ENCODE measurements at regions not wholly inside any gene's neighbourhood (a gene's known extent, or its start where the extent isn't known, plus 50 kb on each side); places are given as distances from the start of the nearest gene placed in this dataset.
"Not testable (repeated sequence)": the region's sequence is repeated elsewhere in the genome, so short reads cannot be mapped to it uniquely, and the experiment has no call there.

DNA sequence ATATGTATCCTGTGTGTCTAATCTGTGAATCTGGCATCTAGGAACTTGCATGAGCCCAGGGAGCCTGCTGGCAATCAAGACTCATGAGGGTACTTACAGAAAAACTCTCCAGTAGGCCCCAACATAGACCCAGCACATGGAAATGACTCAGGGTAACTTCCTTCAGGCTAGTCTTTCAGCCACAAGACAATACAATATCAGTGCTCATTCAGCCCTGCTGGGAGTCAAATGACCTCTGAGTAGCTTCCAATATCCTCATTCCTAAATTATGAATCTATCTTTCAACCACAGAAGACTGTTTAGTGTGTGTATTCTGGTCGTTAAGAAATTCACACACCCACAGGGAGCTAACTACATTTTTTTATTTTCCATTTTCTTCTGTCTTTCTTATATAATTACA is 1273.0 kb downstream of the EFNA5 start:
- H3K4me3 ChIP-seq (ENCODE audit: low read depth, low read length) = no peak overlapping the region

GRCh38 chr5:106393276-106393675 is 1277.5 kb downstream of the EFNA5 start:
- H3K4me3 ChIP-seq (ENCODE audit: low read depth, low read length) = no peak overlapping the region

GRCh38 chr5:106392766-106393165 is 1278.0 kb downstream of the EFNA5 start:
- H3K4me3 ChIP-seq (ENCODE audit: low read depth, low read length) = no peak overlapping the region

DNA sequence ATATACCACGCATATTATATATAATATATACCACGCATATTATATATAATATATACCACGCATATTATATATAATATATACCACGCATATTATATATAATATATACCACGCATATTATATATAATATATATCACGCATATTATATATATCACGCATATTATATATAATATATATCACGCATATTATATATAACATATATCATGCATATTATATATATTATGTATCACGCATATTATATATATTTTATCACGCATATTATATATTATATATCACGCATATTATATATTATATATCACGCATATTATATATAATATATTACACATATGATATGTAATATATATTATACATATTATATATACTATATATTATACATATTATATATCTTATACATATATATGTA is 1283.0 kb downstream of the EFNA5 start:
- H3K4me3 ChIP-seq (ENCODE audit: low read depth, low read length) = not testable (repeated sequence)

DNA sequence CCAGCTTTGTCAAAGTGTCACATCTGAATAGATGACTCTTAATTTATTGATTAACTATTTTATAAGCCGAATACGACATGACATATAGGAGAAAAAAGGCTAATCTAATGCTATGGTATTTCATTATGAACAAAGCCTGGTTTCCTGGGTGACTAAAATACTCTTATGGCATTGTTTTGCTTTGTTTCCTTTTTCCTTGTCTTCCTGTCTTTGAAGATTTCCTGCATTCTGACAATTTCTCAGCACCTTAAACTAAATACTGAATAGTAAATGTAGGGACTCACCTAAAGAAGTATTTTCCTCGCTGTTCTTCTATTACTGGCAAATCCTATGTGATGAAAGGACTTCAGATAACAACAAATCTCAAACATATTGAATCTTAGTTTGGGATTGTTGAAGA is 1284.5 kb downstream of the EFNA5 start:
- H3K4me3 ChIP-seq (ENCODE audit: low read depth, low read length) = no peak overlapping the region

DNA sequence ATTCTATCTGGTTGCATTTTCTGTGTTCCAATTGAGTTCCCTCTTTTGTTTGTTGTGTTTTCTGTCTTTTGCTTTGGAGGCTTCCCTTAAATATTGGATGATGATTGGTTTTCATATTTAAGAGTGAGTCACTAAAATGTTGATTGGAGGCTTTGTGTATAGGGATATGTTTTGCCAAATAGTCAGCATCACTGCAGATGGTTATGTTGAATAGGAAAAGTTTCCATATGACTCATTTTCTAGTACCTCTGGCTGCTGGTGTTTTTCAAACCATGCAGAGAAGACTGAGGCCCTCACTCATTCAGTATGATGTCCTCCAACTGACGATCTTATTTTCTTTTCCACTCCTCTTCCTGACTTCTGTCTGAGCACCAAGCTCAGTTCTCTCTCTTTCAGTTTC is 1290.0 kb downstream of the EFNA5 start:
- no peak overlapping the region for H3K4me3 ChIP-seq (ENCODE audit: low read depth, low read length)

DNA sequence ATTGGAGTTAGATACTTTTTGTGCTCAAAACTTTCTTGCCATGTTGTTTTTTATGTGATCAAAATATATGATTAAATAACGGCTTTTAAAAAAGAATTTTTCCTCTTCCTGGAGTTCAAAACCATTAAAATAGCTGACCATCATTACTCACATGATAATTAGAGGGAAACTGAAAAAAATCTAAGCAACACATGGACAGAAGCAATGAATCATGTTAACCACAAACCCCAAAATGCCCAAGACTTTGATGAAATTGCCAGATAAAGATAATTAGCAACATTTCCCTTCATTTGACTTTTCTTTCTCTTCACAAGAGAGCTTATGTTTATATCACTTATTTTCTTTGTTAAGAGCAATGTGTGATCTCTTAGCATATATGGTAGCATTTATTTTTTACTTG is 1294.2 kb downstream of the EFNA5 start:
- H3K4me3 ChIP-seq (ENCODE audit: low read depth, low read length) = no peak overlapping the region

GRCh38 chr5:106374956-106375355 is 1295.8 kb downstream of the EFNA5 start:
- H3K4me3 ChIP-seq (ENCODE audit: low read depth, low read length) = no peak overlapping the region

- H3K4me3 ChIP-seq (ENCODE audit: low read depth, low read length) = no peak overlapping the region
Measured at GRCh38 chr5:106368021-106368420, 1302.7 kb downstream of the EFNA5 start.

GRCh38 chr5:106367281-106367680 is 1303.5 kb downstream of the EFNA5 start:
- no peak overlapping the region for H3K4me3 ChIP-seq (ENCODE audit: low read depth, low read length)

DNA sequence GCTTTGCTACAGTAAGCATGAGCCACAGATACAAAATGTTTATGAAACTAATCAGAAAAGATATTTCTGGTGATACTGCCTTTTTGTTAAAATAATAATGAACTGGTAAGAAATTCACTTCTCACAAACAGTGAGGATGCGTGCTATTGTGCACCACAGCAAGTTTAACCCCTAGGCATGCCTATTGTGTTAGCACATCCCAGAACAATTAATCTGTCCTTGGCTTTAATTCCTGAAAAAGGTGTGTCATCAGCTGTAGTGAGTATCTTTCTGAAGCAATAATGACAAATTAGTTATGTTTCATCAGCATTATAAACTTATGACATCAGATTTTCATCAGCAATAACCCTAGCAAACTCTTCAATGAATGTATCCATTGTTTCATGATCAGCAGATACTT is 1307.2 kb downstream of the EFNA5 start:
- no peak overlapping the region for H3K4me3 ChIP-seq (ENCODE audit: low read depth, low read length)

- H3K4me3 ChIP-seq (ENCODE audit: low read depth, low read length) = no peak overlapping the region
Measured at GRCh38 chr5:106361905-106362304, 1308.8 kb downstream of the EFNA5 start.

DNA sequence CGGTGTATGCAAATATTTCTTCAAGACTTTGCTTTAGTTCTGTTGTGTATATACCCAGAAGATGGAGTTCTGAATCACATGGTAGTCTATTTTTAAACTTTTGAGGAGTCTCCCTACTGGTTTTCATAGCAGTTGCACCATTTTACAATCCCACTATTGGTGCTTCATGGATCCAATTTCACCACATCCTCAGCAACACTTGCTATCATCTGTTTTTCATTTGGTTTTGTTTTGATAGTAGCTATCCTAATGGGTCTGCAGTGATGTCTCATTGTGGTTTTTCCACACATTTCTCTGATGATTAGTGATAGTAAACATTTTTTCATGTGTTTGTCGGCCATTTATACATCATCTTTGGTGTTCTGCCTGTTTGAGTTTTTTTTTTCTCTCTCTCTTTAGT is 1339.3 kb downstream of the EFNA5 start:
- H3K4me3 ChIP-seq (ENCODE audit: low read depth, low read length) = no peak overlapping the region

DNA sequence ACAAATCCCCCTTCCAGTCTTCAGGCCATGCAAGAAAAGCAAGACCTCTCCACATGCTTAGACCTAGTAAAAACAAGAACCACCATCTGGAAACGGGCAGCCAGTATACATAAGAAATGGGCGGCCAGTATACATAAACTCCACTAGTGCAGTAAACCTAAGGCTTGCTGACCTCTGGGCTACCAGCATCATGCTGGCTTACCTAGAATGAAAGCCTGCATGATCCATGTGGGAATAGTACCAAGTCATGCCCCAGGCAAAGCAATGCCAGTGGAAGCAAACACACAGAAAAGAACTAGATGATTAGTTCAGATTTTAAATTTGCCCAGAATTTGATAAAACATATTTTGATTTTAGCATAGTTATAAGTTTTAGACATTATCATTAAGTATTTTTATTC is 1346.4 kb downstream of the EFNA5 start:
- no peak overlapping the region for H3K4me3 ChIP-seq (ENCODE audit: low read depth, low read length)

DNA sequence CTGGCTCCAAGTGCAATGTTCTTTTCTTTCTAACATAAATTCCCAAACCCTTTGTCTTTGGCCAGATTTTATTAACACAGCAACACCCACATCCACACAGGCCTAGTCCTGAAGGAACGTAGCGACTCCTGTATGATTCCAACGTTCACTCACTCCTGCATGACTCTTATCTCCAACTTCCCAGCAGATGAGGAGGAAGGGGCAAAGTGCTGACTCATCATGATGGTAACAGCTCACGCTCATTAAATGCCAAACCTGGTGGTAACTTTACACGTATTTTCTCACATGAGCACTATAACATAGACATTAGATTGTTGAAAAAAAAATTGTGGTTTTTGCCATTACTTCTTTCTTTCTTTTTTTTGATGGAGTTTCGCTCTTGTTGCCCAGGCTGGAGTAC is 1349.5 kb downstream of the EFNA5 start:
- no peak overlapping the region for H3K4me3 ChIP-seq (ENCODE audit: low read depth, low read length)

- H3K4me3 ChIP-seq (ENCODE audit: low read depth, low read length) = no peak overlapping the region
Measured at GRCh38 chr5:106314221-106314824, 1356.4 kb downstream of the EFNA5 start.

GRCh38 chr5:106312360-106312759 is 1358.4 kb downstream of the EFNA5 start:
- no peak overlapping the region for H3K4me3 ChIP-seq (ENCODE audit: low read depth, low read length)

DNA sequence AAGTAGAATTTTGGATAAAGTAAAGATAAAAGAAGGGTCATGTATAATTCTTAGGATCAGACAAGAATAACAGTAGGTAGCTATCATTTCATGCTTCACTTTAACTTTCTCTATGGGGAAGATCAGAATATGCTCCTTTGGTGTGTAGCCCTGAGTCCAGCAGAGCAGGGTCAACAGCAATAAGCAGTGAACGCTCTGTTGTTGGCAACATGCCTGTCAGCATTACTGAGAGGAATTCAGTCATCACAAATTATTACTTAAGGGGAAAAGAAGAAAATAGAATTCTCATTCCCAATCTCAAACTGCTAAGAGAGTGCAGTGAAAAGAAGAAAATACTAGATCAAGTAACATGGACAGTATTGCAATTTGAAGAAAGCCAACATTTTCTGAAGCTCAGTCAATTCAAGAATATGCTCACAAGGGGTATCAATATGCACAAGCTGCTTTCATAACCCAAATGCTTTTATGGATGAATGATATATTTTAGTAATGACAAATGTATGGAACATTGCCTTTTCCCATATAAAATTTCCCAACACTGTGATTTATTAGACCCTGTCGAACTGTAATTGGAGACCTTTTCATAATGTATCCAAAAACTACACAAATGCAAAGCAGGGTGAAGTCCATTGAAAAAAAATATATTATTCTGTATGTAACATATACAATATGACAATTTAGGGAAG is 1359.4 kb downstream of the EFNA5 start:
- no peak overlapping the region for H3K4me3 ChIP-seq (ENCODE audit: low read depth, low read length)

DNA sequence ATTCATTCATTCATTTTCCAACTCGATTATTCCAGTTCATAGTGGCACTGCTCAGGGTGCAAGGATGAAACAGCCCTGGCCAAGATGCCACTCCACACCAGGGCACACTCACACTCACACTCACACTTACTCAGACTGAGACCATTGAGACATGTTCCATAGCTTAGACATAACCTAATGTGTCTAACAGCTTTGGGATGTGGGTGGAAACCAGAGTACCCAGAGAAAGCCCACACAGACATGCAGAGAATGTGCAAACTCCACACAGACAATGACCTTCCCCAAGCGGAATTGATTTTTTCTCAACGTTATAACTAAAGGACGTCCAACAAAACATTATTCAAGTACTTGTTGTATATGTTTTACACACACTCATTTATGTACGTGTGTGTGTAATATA is 1363.5 kb downstream of the EFNA5 start:
- H3K4me3 ChIP-seq (ENCODE audit: low read depth, low read length) = no peak overlapping the region

GRCh38 chr5:106306313-106307028 is 1364.3 kb downstream of the EFNA5 start:
- no peak overlapping the region for H3K4me3 ChIP-seq (ENCODE audit: low read depth, low read length)

GRCh38 chr5:106303911-106304310 is 1366.8 kb downstream of the EFNA5 start:
- no peak overlapping the region for H3K4me3 ChIP-seq (ENCODE audit: low read depth, low read length)

GRCh38 chr5:106292654-106293053 is 1378.1 kb downstream of the EFNA5 start:
- H3K4me3 ChIP-seq (ENCODE audit: low read depth, low read length) = no peak overlapping the region
